HCT116 (cell line): ENCODE measurements at regions not wholly inside any gene's neighbourhood (a gene's known extent, or its start where the extent isn't known, plus 50 kb on each side); places are given as distances from the start of the nearest gene placed in this dataset.

ENCODE experiments used
- ATAC-seq: fragments of 200-7000 bp; cut with Tn5 transposase; 2 replicates; pipeline ENCODE4 v1.9.1; 2020; ENCODE audit warnings: mild to moderate bottlenecking, moderate library complexity
- BruUV-seq: library from RNA; stranded (reverse); fragments of 400-500 nt; replicated peaks from 2 replicates; lab custom pipeline; 2021; lab: Mats Ljungman, UMichigan
- CTCF ChIA-PET: fragments of 300-600 bp; sonication (Branson Sonifier 250); formaldehyde crosslinking; loops from one replicate; lab custom pipeline; 2021; ENCODE audit warnings: antibody characterized with exemption; lab: Charles Lee
- POLR2A ChIA-PET: fragments of 300-600, 350-600 bp; sonication (Branson Sonifier 250); formaldehyde crosslinking; loops from one replicate; lab custom pipeline; 2021; ENCODE audit warnings: antibody characterized with exemption; lab: Charles Lee
- RAD21 ChIA-PET, 2 experiments: fragments of 300-600 bp; sonication (Branson Sonifier 250); formaldehyde crosslinking; loops; one replicate each; lab custom pipeline; 2023; ENCODE audit warnings: low total read pairs in 2 of 2; ENCODE audit not compliant: uncharacterized antibody in 2 of 2, unreplicated experiment in 2 of 2, low non-redundant PET in 1 of 2; lab: Charles Lee
- DNase-seq: peaks from one replicate; pipeline ENCODE4 v3.0.0-alpha.2; 2010; ENCODE audit warnings: low read depth, low spot score
- H2AFZ ChIP-seq: fragments of 200-600 bp; shearing (Covaris generic), sonication (generic); 2 replicates; pipeline ENCODE4 v1.6.1; 2017; ENCODE audit warnings: low read depth, mixed run types, mixed read lengths, antibody characterized with exemption, low read length; ENCODE audit not compliant: poor library complexity, severe bottlenecking
- H3K27ac ChIP-seq: 2 replicates; pipeline ENCODE4 v1.5.1; 2012; ENCODE audit warnings: low read depth, low read length
- H3K27me3 ChIP-seq: fragments of 200-600 bp; sonication (generic); 2 replicates; pipeline ENCODE4 v1.6.1; 2016; ENCODE audit warnings: mixed run types, low read length, mixed read lengths; ENCODE audit not compliant: insufficient read depth
- H3K36me3 ChIP-seq, 2 experiments: fragments of 200-500 bp in 1 of 2; fragments of 200-600 bp in 1 of 2; sonication (Bioruptor generic) in 1 of 2; sonication (generic) in 1 of 2; 2 replicates each; pipeline versions ENCODE4 v1.5.1 to v1.6.1; 2014 to 2016; ENCODE audit warnings: low read length in 2 of 2, inconsistent platforms in 1 of 2, mixed read lengths in 1 of 2, mixed run types in 1 of 2; ENCODE audit not compliant: insufficient read depth in 2 of 2, control insufficient read depth in 1 of 2
- H3K4me1 ChIP-seq, 2 experiments: fragments of 200-600 bp in 1 of 2; sonication (generic) in 1 of 2; 2 replicates each; pipeline versions ENCODE4 v1.5.1 to v1.6.1; 2012 to 2017; ENCODE audit warnings: low read length in 2 of 2, inconsistent platforms in 1 of 2, mild to moderate bottlenecking in 1 of 2, mixed read lengths in 1 of 2, mixed run types in 1 of 2, moderate library complexity in 1 of 2; ENCODE audit not compliant: insufficient read depth in 2 of 2, control insufficient read depth in 1 of 2
- H3K4me2 ChIP-seq: fragments of 200-600 bp; sonication (generic); 2 replicates; pipeline ENCODE4 v1.6.1; 2017; ENCODE audit warnings: mixed run types, low read length, mixed read lengths
- H3K4me3 ChIP-seq, 2 experiments: fragments of 200-600 bp in 1 of 2; sonication (generic) in 1 of 2; replicated peaks in 1 of 2; 2 replicates each; pipeline ENCODE4 v1.5.1; 2011 to 2016; ENCODE audit warnings: low read length in 2 of 2, control low read depth in 1 of 2, low read depth in 1 of 2, mild to moderate bottlenecking in 1 of 2, mixed read lengths in 1 of 2, mixed run types in 1 of 2
- H3K79me2 ChIP-seq: fragments of 200-600 bp; sonication (generic); 2 replicates; pipeline ENCODE4 v1.6.1; 2017; ENCODE audit warnings: mild to moderate bottlenecking, mixed run types, low read length, moderate library complexity, mixed read lengths; ENCODE audit not compliant: insufficient read depth
- H3K9ac ChIP-seq: fragments of 200-600 bp; sonication (generic); 2 replicates; pipeline ENCODE4 v1.6.1; 2016; ENCODE audit warnings: low read length, mixed read lengths
- H3K9me2 ChIP-seq: fragments of 200-600 bp; sonication (generic), shearing (Covaris generic); 2 replicates; pipeline ENCODE4 v1.6.1; 2017; ENCODE audit warnings: mixed run types, mild to moderate bottlenecking, moderate library complexity; ENCODE audit not compliant: insufficient read depth
- H3K9me3 ChIP-seq, 2 experiments: fragments of 200-500 bp in 1 of 2; fragments of 200-600 bp in 1 of 2; sonication (Bioruptor generic) in 1 of 2; sonication (generic) in 1 of 2; 2 replicates each; pipeline ENCODE4 v1.6.1; 2014 to 2017; ENCODE audit warnings: low read length in 2 of 2, mixed read lengths in 2 of 2, inconsistent platforms in 1 of 2, low read depth in 1 of 2, mild to moderate bottlenecking in 1 of 2, mixed run types in 1 of 2, moderate library complexity in 1 of 2; ENCODE audit not compliant: control insufficient read depth in 1 of 2, insufficient read depth in 1 of 2
- H4K20me1 ChIP-seq: fragments of 200-600 bp; sonication (generic), shearing (Covaris generic); 2 replicates; pipeline ENCODE4 v1.6.1; 2017; ENCODE audit warnings: mixed run types, mild to moderate bottlenecking, moderate library complexity; ENCODE audit not compliant: insufficient read depth
- CTCF ChIP-seq, 3 experiments: fragments of 200-600 bp in 1 of 3; sonication (generic) in 1 of 3; IDR thresholded peaks in 2 of 3; conservative IDR thresholded peaks in 1 of 3; 2 replicates each; pipeline ENCODE4 v1.5.1; 2012 to 2017; ENCODE audit warnings: low read depth in 2 of 3, low read length in 2 of 3, antibody characterized with exemption in 1 of 3, borderline replicate concordance in 1 of 3, control low read depth in 1 of 3, mild to moderate bottlenecking in 1 of 3, mixed read lengths in 1 of 3, mixed run types in 1 of 3, moderate library complexity in 1 of 3; ENCODE audit not compliant: insufficient read depth in 1 of 3
- EGR1 ChIP-seq: IDR thresholded peaks from 2 replicates; pipeline ENCODE4 v1.6.1; 2012; ENCODE audit warnings: low read depth
- ELF1 ChIP-seq: IDR thresholded peaks from 2 replicates; pipeline ENCODE4 v1.6.1; 2012; ENCODE audit warnings: low read depth, borderline replicate concordance
- EZH2phosphoT487 ChIP-seq: fragments of 200-600 bp; IDR thresholded peaks from 2 replicates; pipeline ENCODE4 v1.6.1; 2018; ENCODE audit warnings: antibody characterized with exemption, borderline replicate concordance
- FOSL1 ChIP-seq: IDR thresholded peaks from 2 replicates; pipeline ENCODE4 v1.6.1; 2012; ENCODE audit warnings: low read depth
- JUND ChIP-seq: IDR thresholded peaks from 2 replicates; pipeline ENCODE4 v1.6.1; 2012
- MAX ChIP-seq: IDR thresholded peaks from 2 replicates; pipeline ENCODE4 v1.6.1; 2012
- RAD21 ChIP-seq: IDR thresholded peaks from 2 replicates; pipeline ENCODE4 v1.6.1; 2012; ENCODE audit warnings: low read depth, mild to moderate bottlenecking
- REST ChIP-seq: IDR thresholded peaks from 2 replicates; pipeline ENCODE4 v1.6.1; 2012; ENCODE audit warnings: low read depth
- SIN3A ChIP-seq: IDR thresholded peaks from 2 replicates; pipeline ENCODE4 v1.6.1; 2012; ENCODE audit warnings: low read depth
- SP1 ChIP-seq: IDR thresholded peaks from 2 replicates; pipeline ENCODE4 v1.6.1; 2012; ENCODE audit warnings: low read depth
- SRF ChIP-seq: IDR thresholded peaks from 2 replicates; pipeline ENCODE4 v1.6.1; 2012; ENCODE audit warnings: low read depth
- ZBTB33 ChIP-seq: IDR thresholded peaks from 2 replicates; pipeline ENCODE4 v1.6.1; 2011; ENCODE audit warnings: mild to moderate bottlenecking, low read length, moderate library complexity; ENCODE audit not compliant: insufficient replicate concordance; ENCODE audit errors: extremely low read depth
- ZFX ChIP-seq: fragments of 450-650 bp; IDR thresholded peaks from 2 replicates; pipeline ENCODE4 v1.6.1; 2017
- ZNF274 ChIP-seq: fragments of 200-500 bp; sonication (Bioruptor generic); IDR thresholded peaks from 2 replicates; pipeline ENCODE4 v1.6.1; 2014; ENCODE audit warnings: mild to moderate bottlenecking, low read depth, low read length, inconsistent platforms
- intact Hi-C: fragments of 100-400 bp; cut with micrococcal nuclease; formaldehyde crosslinking; loops from 2 replicates; pipeline ENCODE4 v1.10.0; 2022

GRCh38 chr4:164512124-164512523 lies 241.8 kb upstream of the SMIM31 start (continued):
- TF ChIP-seq ZBTB33 (no peak), ZNF274 (no peak), SRF (no peak), EGR1 (no peak), REST (no peak), SP1 (no peak), RAD21 (no peak)

- BruUV-seq = no TSS peak
- Histone ChIP-seq H3K79me2 (no peaks in the 10 kb centered on the region), H3K9me3 (no peaks in the 10 kb centered on the region), H3K4me1 (peaks cover 0 to 5% of the 10 kb centered on the region in 2 experiments; a peak in 2 of 4 replicates), H3K27ac (no peak overlapping the region), H3K9me2 (no peaks in the 10 kb centered on the region), H3K27me3 (no peaks in the 10 kb centered on the region), H3K4me2 (no peak overlapping the region), H3K4me3 (no peak overlapping the region), H3K36me3 (no peaks in the 10 kb centered on the region), H4K20me1 (no peaks in the 10 kb centered on the region), H2AFZ (no peak overlapping the region), H3K9ac (no peak overlapping the region)
- CTCF ChIA-PET = no interaction called here
- intact Hi-C loops = no loop called here
- ATAC-seq (no peak), DNase-seq (no peak)
- POLR2A ChIA-PET = no interaction called here
- RAD21 ChIA-PET = no interaction called here
- TF ChIP-seq ELF1 = no peak
- TF ChIP-seq REST = no peak
- no peak for TF ChIP-seq SIN3A
- TF ChIP-seq EZH2phosphoT487 = no peak
- no peak for TF ChIP-seq JUND
- TF ChIP-seq CTCF (IDR thresholded peaks at IDR 0.05 in 2 of 3, conservative IDR thresholded peaks at IDR 0.05 in 1 of 3; ENCODE audit: borderline replicate concordance in 1 of 3, insufficient read depth in 1 of 3, low read depth in 2 of 3, low read length in 2 of 3) = no peak
- TF ChIP-seq ZFX = no peak
- no peak for TF ChIP-seq FOSL1
- no peak for TF ChIP-seq ZNF274
- TF ChIP-seq MAX = no peak
- TF ChIP-seq RAD21 = no peak
These were observed 239.2 kb upstream of the SMIM31 start for GRCh38 chr4:164514765-164515164.
